ENCODE measurements at regions not wholly inside any gene's neighbourhood (a gene's known extent, or its start where the extent isn't known, plus 50 kb on each side); places are given as distances from the start of the nearest gene placed in this dataset.

DNA sequence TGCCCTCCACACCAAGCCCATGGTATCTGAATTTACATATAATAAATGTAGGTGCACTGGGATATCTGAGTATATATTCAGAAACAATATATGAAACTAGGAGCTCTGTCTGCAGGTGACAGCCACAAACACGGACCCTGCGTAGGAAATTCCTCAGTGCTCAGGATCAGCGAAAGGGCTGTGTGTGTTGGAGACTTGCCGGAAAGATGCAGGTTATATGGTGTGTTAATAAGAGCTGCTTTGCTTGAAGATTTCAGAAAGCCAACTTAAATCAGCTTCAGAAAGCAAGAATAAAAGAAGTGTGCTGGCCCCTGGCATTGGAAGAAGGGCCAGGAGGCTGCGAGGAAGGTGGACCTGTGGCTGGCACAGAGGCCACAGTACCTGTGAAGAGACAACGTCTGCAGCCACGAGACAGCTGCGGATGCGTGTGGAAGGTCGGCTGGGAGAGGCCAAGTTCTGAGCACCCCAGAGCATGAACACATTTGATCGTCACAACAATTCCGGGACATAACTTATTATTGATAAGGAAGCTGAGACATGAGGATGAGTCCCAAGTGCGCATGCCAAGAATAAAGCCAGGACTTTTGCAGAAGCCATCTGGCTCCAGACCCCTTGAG, 183.2 kb downstream of the DLL1 start:
- TF ChIP-seq, protein P1, sequence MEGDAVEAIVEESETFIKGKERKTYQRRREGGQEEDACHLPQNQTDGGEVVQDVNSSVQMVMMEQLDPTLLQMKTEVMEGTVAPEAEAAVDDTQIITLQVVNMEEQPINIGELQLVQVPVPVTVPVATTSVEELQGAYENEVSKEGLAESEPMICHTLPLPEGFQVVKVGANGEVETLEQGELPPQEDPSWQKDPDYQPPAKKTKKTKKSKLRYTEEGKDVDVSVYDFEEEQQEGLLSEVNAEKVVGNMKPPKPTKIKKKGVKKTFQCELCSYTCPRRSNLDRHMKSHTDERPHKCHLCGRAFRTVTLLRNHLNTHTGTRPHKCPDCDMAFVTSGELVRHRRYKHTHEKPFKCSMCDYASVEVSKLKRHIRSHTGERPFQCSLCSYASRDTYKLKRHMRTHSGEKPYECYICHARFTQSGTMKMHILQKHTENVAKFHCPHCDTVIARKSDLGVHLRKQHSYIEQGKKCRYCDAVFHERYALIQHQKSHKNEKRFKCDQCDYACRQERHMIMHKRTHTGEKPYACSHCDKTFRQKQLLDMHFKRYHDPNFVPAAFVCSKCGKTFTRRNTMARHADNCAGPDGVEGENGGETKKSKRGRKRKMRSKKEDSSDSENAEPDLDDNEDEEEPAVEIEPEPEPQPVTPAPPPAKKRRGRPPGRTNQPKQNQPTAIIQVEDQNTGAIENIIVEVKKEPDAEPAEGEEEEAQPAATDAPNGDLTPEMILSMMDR (IDR thresholded peaks at IDR 0.05; ENCODE audit: control extremely low read depth, extremely low read depth), result no peak
- H3K27ac ChIP-seq (ENCODE audit: low read depth in 1 of 2, low read length in 1 of 2), result no peak overlapping the region
- WGBS, 2 donors, result 92 to 93% methylated on average over 13 of the region's 13 CpGs
- H3K36me3 ChIP-seq (ENCODE audit: control insufficient read depth in 4 of 4, insufficient read depth in 4 of 4, low read length in 4 of 4), result no peaks in the 10 kb centered on the region
- H3K27me3 ChIP-seq (ENCODE audit: control insufficient read depth in 3 of 3, insufficient read depth in 3 of 3, low read length in 2 of 3), result no peaks in the 10 kb centered on the region
- no peak for DNase-seq
- no peak overlapping the region for H3K9ac ChIP-seq (ENCODE audit: insufficient read depth in 1 of 2, low read length in 2 of 2)
- no peaks in the 10 kb centered on the region for H3K4me1 ChIP-seq (ENCODE audit: control insufficient read depth in 5 of 5, insufficient read depth in 5 of 5, low read length in 5 of 5)
- no peaks in the 10 kb centered on the region for H3K9me3 ChIP-seq (ENCODE audit: control insufficient read depth in 4 of 4, insufficient read depth in 3 of 4, low read length in 3 of 4)
- ATAC-seq (ENCODE audit: insufficient read depth, low FRiP score), result no peak
- H3K4me3 ChIP-seq, result no peak overlapping the region

DNA sequence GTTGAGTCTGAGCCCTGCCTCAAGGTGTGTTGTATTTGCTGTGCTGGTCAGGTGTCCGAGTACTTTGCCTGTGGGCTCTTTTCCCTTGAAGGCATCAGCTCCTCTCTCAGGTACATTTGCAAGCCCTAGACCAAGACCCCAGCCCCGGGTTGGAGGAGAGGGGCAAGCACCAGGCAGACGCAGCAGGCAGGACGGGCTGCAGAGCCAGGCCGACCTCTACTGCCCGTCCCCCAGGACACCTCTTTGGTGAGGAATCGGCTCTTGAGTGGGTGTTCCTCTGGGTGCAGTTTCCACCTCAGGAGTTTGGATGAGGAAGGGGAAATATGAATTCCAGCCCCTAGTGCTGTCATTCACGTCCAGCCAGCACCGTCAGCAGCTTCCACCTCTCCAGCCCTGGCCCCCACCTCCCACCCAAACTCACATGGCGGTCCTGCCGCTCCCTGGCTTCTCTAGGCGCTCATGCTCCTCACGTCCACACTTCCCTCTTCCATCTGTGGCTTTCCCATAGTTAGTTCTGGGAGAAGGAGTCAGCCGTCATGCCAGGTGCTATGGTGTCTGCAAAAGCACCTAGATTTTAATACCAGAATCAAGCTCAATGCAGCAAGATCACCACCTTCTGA, 183.9 kb downstream of the DLL1 start:
- no peaks in the 10 kb centered on the region for H3K9me3 ChIP-seq (ENCODE audit: control insufficient read depth in 4 of 4, insufficient read depth in 3 of 4, low read length in 3 of 4)
- TF ChIP-seq, protein P1 (IDR thresholded peaks at IDR 0.05; ENCODE audit: control extremely low read depth, extremely low read depth), result no peak
- DNase-seq (no peak), ATAC-seq (ENCODE audit: insufficient read depth, low FRiP score) (no peak)
- H3K27ac ChIP-seq (ENCODE audit: low read depth in 1 of 2, low read length in 1 of 2), result no peak overlapping the region
- H3K4me1 ChIP-seq (ENCODE audit: control insufficient read depth in 5 of 5, insufficient read depth in 5 of 5, low read length in 5 of 5), result no peaks in the 10 kb centered on the region
- no peak overlapping the region for H3K4me3 ChIP-seq
- no peaks in the 10 kb centered on the region for H3K36me3 ChIP-seq (ENCODE audit: control insufficient read depth in 4 of 4, insufficient read depth in 4 of 4, low read length in 4 of 4)
- no peaks in the 10 kb centered on the region for H3K27me3 ChIP-seq (ENCODE audit: control insufficient read depth in 3 of 3, insufficient read depth in 3 of 3, low read length in 2 of 3)
- H3K9ac ChIP-seq (ENCODE audit: insufficient read depth in 1 of 2, low read length in 2 of 2), result no peak overlapping the region
- WGBS, 2 donors, result 81 to 85% methylated on average over 14 of the region's 14 CpGs

DNA sequence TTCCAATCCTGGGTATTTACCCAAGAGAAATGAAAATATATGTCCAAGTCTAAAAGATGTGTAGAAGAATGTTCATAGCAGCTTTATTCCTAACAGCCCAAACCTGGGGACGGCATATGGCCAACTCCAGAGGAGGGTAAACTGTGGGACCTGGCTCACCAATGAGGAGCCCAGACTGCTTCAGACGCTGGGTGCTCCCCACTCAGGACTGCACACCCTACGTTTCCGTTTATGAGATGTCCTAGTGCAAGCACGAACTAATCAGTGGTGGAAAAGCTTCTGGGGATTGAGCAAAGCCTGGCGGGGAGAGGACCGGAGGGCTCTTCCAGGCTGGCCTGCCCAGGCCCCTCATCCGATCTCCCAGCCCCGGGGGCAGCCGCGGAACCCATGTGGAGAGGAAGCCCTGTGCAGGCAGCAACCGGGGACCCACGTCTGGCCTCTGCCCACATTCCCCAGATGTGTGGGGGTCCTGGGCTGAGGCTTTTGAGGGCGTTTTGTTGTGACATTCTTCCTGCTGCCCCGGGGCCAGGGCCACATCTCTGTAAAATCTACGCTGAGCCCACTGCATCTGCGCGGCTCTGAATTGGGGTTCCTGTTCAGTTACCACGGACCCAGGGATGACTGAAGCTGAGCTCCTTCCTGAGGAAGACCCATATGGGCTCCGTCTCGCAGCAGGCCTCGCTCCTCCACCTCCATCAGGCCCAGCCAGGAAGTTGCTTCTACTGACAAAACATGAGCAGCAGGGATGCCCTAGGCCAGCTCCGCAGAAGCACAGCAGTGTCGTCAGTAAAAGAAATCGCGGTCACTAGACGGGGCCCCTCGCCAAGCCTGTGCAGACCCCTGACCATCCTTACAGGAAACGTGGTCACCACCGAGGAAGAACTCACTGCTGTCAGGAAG, 188.0 kb downstream of the DLL1 start:
- TF ChIP-seq, protein P1 (IDR thresholded peaks at IDR 0.05; ENCODE audit: control extremely low read depth, extremely low read depth), result no peak
- DNase-seq (peak in 1 of 3 donors; percentile 9), ATAC-seq (ENCODE audit: insufficient read depth, low FRiP score) (no peak)
- WGBS, 2 donors, result 72 to 82% methylated on average over 30 of the region's 30 CpGs
- Histone ChIP-seq H3K27ac (ENCODE audit: low read depth in 1 of 2, low read length in 1 of 2) (no peak overlapping the region), H3K36me3 (ENCODE audit: control insufficient read depth in 4 of 4, insufficient read depth in 4 of 4, low read length in 4 of 4) (no peaks in the 10 kb centered on the region), H3K9me3 (ENCODE audit: control insufficient read depth in 4 of 4, insufficient read depth in 3 of 4, low read length in 3 of 4) (peaks cover 0 to 4% (median 0%) of the 10 kb centered on the region in 4 donors), H3K4me3 (no peak overlapping the region), H3K4me1 (ENCODE audit: control insufficient read depth in 5 of 5, insufficient read depth in 5 of 5, low read length in 5 of 5) (no peaks in the 10 kb centered on the region), H3K27me3 (ENCODE audit: control insufficient read depth in 3 of 3, insufficient read depth in 3 of 3, low read length in 2 of 3) (peaks cover 0 to under 1% (median 0%) of the 10 kb centered on the region in 3 donors), H3K9ac (ENCODE audit: insufficient read depth in 1 of 2, low read length in 2 of 2) (no peak overlapping the region)

All from lung (tissue), 11 donors.